ENCODE measurements at regions not wholly inside any gene's neighbourhood (a gene's known extent, or its start where the extent isn't known, plus 50 kb on each side); places are given as distances from the start of the nearest gene placed in this dataset.
A peak's percentile ranks its signal among the peaks of the same experiment; 100 is the strongest.

GRCh38 chr3:1552831-1553230 is 460.0 kb downstream of the CNTN6 start:
- no peak for DNase-seq

- DNase-seq = no peak
Observed at GRCh38 chr3:1561427-1561826, 468.6 kb downstream of the CNTN6 start.

GRCh38 chr3:1571736-1572135 is 478.9 kb downstream of the CNTN6 start:
- DNase-seq = no peak

GRCh38 chr3:1576047-1576446 is 483.2 kb downstream of the CNTN6 start:
- DNase-seq = no peak

- no peak for DNase-seq
Observed at GRCh38 chr3:1578124-1578806, 485.4 kb downstream of the CNTN6 start.

- no peak for DNase-seq
Observed at GRCh38 chr3:1583044-1583443, 490.2 kb downstream of the CNTN6 start.

GRCh38 chr3:1587426-1587825 is 494.6 kb downstream of the CNTN6 start:
- no peak for DNase-seq

GRCh38 chr3:1591327-1592028 is 498.7 kb downstream of the CNTN6 start:
- DNase-seq = no peak

- no peak for DNase-seq
Observed at GRCh38 chr3:1594940-1595339, 502.1 kb downstream of the CNTN6 start.

GRCh38 chr3:1600206-1600605 is 498.5 kb upstream of the CNTN4 start:
- no peak for DNase-seq

- no peak for DNase-seq
Observed at GRCh38 chr3:1600700-1601418, 497.8 kb upstream of the CNTN4 start.

GRCh38 chr3:1609416-1609815 is 489.2 kb upstream of the CNTN4 start:
- DNase-seq = peak; percentile 13

GRCh38 chr3:1611824-1612223 is 486.8 kb upstream of the CNTN4 start:
- DNase-seq = no peak

GRCh38 chr3:1613962-1614361 is 484.7 kb upstream of the CNTN4 start:
- DNase-seq = no peak

GRCh38 chr3:1616744-1617143 is 481.9 kb upstream of the CNTN4 start:
- DNase-seq = no peak

GRCh38 chr3:1623896-1624295 is 474.8 kb upstream of the CNTN4 start:
- no peak for DNase-seq

- no peak for DNase-seq
Observed at GRCh38 chr3:1632128-1632527, 466.5 kb upstream of the CNTN4 start.

GRCh38 chr3:1661839-1662238 is 436.8 kb upstream of the CNTN4 start:
- no peak for DNase-seq

GRCh38 chr3:1664266-1664665 is 434.4 kb upstream of the CNTN4 start:
- DNase-seq = no peak

- no peak for DNase-seq
Observed at GRCh38 chr3:1666865-1667264, 431.8 kb upstream of the CNTN4 start.

- DNase-seq = no peak
Observed at GRCh38 chr3:1677576-1678156, 421.0 kb upstream of the CNTN4 start.

GRCh38 chr3:1692428-1692827 is 406.2 kb upstream of the CNTN4 start:
- no peak for DNase-seq

GRCh38 chr3:1693145-1693544 is 405.5 kb upstream of the CNTN4 start:
- no peak for DNase-seq
